GM12878 (cell line): ENCODE measurements at regions not wholly inside any gene's neighbourhood (a gene's known extent, or its start where the extent isn't known, plus 50 kb on each side); places are given as distances from the start of the nearest gene placed in this dataset.

Experiments
- ATAC-seq: fragments of 200-7000 bp; cut with Tn5 transposase; 3 replicates; pipeline ENCODE4 v1.9.1; 2020; ENCODE audit warnings: mild to moderate bottlenecking, moderate library complexity
- BruUV-seq: library from RNA; stranded (reverse); fragments of 400-500 nt; replicated peaks from 2 replicates; lab custom pipeline; 2021; lab: Mats Ljungman, UMichigan
- CTCF ChIA-PET: fragments of 300-600 bp; sonication (Branson Sonifier 250); formaldehyde crosslinking; extraction: SDS; loops from one replicate; lab custom pipeline; 2021; ENCODE audit warnings: inconsistent platforms; lab: Yijun Ruan, JAX
- POLR2A ChIA-PET: fragments of 350-600 bp; formaldehyde crosslinking; extraction: SDS; loops from one replicate; lab custom pipeline; 2021; ENCODE audit warnings: inconsistent platforms; lab: Charles Lee
- RAD21 ChIA-PET: fragments of 300-600 bp; sonication (Branson Sonifier 250); formaldehyde crosslinking; loops from one replicate; lab custom pipeline; 2023; ENCODE audit warnings: antibody characterized with exemption; ENCODE audit not compliant: unreplicated experiment; lab: Charles Lee
- SMC1A ChIA-PET: fragments of 300-600 bp; sonication (Branson Sonifier 250); formaldehyde crosslinking; loops from one replicate; lab custom pipeline; 2023; ENCODE audit not compliant: unreplicated experiment, uncharacterized antibody; lab: Charles Lee
- DNase-seq: peaks from one replicate; pipeline ENCODE4 v3.0.0-alpha.2; 2011; ENCODE audit warnings: low read depth, low spot score
- FAIRE-seq: peaks from 3 replicates; lab custom pipeline; 2011; peaks lifted over from hg19 to GRCh38; lab: Jason Lieb, UNC
- H2AFZ ChIP-seq: 2 replicates; pipeline ENCODE4 v1.6.0; 2011; ENCODE audit warnings: low read depth, low read length, control low read depth; ENCODE audit not compliant: control insufficient read depth
- H3K27ac ChIP-seq: 2 replicates; pipeline ENCODE4 v1.5.1; 2011; ENCODE audit warnings: control low read depth; ENCODE audit not compliant: control insufficient read depth, insufficient read depth
- H3K27me3 ChIP-seq, 2 experiments: replicated peaks in 1 of 2; 2 replicates each; pipeline versions ENCODE4 v1.6.0 to v1.6.1; 2011; ENCODE audit warnings: low read length in 1 of 2; ENCODE audit not compliant: control insufficient read depth in 2 of 2, insufficient read depth in 2 of 2
- H3K36me3 ChIP-seq, 2 experiments: 2 replicates each; pipeline ENCODE4 v1.5.1; 2011; ENCODE audit warnings: low read length in 1 of 2; ENCODE audit not compliant: control insufficient read depth in 2 of 2, insufficient read depth in 2 of 2
- H3K4me1 ChIP-seq: 2 replicates; pipeline ENCODE4 v1.6.1; 2011; ENCODE audit warnings: mild to moderate bottlenecking, low read length, moderate library complexity, mixed read lengths; ENCODE audit not compliant: control insufficient read depth, insufficient read depth
- H3K4me2 ChIP-seq: 2 replicates; pipeline ENCODE4 v1.6.0; 2011; ENCODE audit warnings: control low read depth; ENCODE audit not compliant: control insufficient read depth, insufficient read depth
- H3K4me3 ChIP-seq: fragments of 200-600 bp; sonication (generic); 2 replicates; pipeline ENCODE4 v1.5.1; 2016
- H3K79me2 ChIP-seq: 2 replicates; pipeline ENCODE4 v1.6.0; 2011; ENCODE audit warnings: low read length; ENCODE audit not compliant: control insufficient read depth, insufficient read depth
- H3K9ac ChIP-seq: 2 replicates; pipeline ENCODE4 v1.8.0; 2011; ENCODE audit warnings: low read length, control low read depth, mixed read lengths; ENCODE audit not compliant: control insufficient read depth, insufficient read depth
- H3K9me3 ChIP-seq: replicated peaks from 3 replicates; pipeline ENCODE4 v1.5.1; 2011; ENCODE audit warnings: mild to moderate bottlenecking, low read length; ENCODE audit not compliant: control insufficient read depth, insufficient read depth
- H4K20me1 ChIP-seq: 2 replicates; pipeline ENCODE4 v1.6.0; 2011; ENCODE audit not compliant: control insufficient read depth, insufficient read depth
- BMI1 ChIP-seq: fragments of 450-650 bp; IDR thresholded peaks from 2 replicates; pipeline ENCODE4 v1.6.1; 2016; ENCODE audit warnings: mild to moderate bottlenecking, moderate library complexity, borderline replicate concordance
- HCFC1 ChIP-seq: fragments of 150-350 bp; IDR thresholded peaks from 2 replicates; pipeline ENCODE4 v1.6.1; 2014; ENCODE audit warnings: low read length
- LARP7 ChIP-seq: fragments of 450-650 bp; IDR thresholded peaks from 2 replicates; pipeline ENCODE4 v1.6.1; 2017; ENCODE audit warnings: mild to moderate bottlenecking
- POLR2AphosphoS2 ChIP-seq: IDR thresholded peaks from 2 replicates; pipeline ENCODE4 v1.6.1; 2011; ENCODE audit warnings: low read depth, mild to moderate bottlenecking, low read length, improper control_type of control experiment, moderate library complexity
- RFX5 ChIP-seq: IDR thresholded peaks from 2 replicates; pipeline ENCODE4 v1.6.1; 2011; ENCODE audit warnings: low read depth, low read length, improper control_type of control experiment
- SMARCA5 ChIP-seq: fragments of 450-650 bp; IDR thresholded peaks from 2 replicates; pipeline ENCODE4 v1.6.1; 2017; ENCODE audit warnings: mild to moderate bottlenecking
- WGBS: methylation state at CpG from one replicate; pipeline ENCODE4 v1.1.6; 2016; ENCODE audit warnings: low lambda C conversion rate; ENCODE audit not compliant: insufficient replicate concordance, insufficient coverage; ENCODE audit errors: missing lambda C conversion rate; 5-methylcytosine and 5-hydroxymethylcytosine counted together
- in situ Hi-C: fragments of 300-500 bp; cut with MboI; formaldehyde crosslinking; loops from 9 replicates; pipeline ENCODE4 v1.14.3; 2018; ENCODE audit warnings: mixed read lengths
- intact Hi-C: fragments of 100-400 bp; cut with micrococcal nuclease; formaldehyde crosslinking; loops from one replicate; pipeline ENCODE4 v1.14.2; 2022; ENCODE audit not compliant: unreplicated experiment
- TF ChIP-seq, protein P1 (sequence below): fragments of 450-650 bp; conservative IDR thresholded peaks from 2 replicates; pipeline ENCODE4 v1.6.1; 2017; ENCODE audit warnings: mild to moderate bottlenecking, moderate library complexity
- TF ChIP-seq, protein P2 (sequence below): IDR thresholded peaks from 2 replicates; pipeline ENCODE4 v1.6.1; 2011; ENCODE audit warnings: low read depth, mild to moderate bottlenecking, low read length, moderate library complexity, borderline replicate concordance; ENCODE audit errors: extremely low read depth
- TF ChIP-seq, protein P3 (sequence below): IDR thresholded peaks from 2 replicates; pipeline ENCODE4 v1.6.1; 2012; ENCODE audit warnings: low read depth, low read length, improper control_type of control experiment
- TF ChIP-seq, protein P4 (sequence below): fragments of 450-650 bp; IDR thresholded peaks from 2 replicates; pipeline ENCODE4 v1.6.1; 2016; ENCODE audit warnings: mild to moderate bottlenecking

DNA sequence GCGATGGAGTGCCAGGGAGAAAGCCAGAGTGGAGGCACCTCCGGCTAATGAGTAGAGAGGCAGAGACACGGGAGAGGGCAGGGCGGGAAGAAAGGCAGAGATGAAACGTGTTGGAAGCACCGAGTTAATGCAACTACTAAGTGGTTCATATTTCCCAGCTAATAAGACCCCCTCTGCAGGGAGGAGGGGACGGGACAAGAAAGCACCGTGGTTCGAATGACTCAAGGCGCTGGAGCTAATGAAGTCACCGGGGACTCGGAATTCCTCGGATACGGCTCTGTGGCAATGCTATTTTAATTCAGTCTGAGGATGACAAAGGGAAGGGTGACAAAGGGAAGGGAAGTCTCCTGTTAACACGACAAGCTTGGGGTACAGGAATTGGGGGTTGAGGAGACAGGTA is 54.5 kb upstream of the RAPGEF1 start:
- Histone ChIP-seq H3K4me2 (no peak overlapping the region), H3K9ac (no peak overlapping the region), H3K79me2 (no peaks in the 10 kb centered on the region), H3K4me1 (no peaks in the 10 kb centered on the region), H4K20me1 (no peaks in the 10 kb centered on the region), H3K27me3 (peaks cover 2 to 3% of the 10 kb centered on the region in 2 experiments; a peak in 3 of 4 replicates), H2AFZ (no peak overlapping the region), H3K27ac (no peak overlapping the region), H3K4me3 (no peak overlapping the region), H3K36me3 (no peaks in the 10 kb centered on the region), H3K9me3 (no peaks in the 10 kb centered on the region)
- WGBS, result 47% methylated on average over 15 of the region's 15 CpGs
- DNase-seq (no peak), ATAC-seq (no peak), FAIRE-seq (no peak)
- POLR2A ChIA-PET, result no interaction called here
- in situ Hi-C loops (no loop called here), intact Hi-C loops (no loop called here)
- TF ChIP-seq RFX5 (no peak), SMARCA5 (no peak), HCFC1 (no peak), LARP7 (no peak), POLR2AphosphoS2 (no peak), BMI1 (no peak)
- TF ChIP-seq, protein P1, sequence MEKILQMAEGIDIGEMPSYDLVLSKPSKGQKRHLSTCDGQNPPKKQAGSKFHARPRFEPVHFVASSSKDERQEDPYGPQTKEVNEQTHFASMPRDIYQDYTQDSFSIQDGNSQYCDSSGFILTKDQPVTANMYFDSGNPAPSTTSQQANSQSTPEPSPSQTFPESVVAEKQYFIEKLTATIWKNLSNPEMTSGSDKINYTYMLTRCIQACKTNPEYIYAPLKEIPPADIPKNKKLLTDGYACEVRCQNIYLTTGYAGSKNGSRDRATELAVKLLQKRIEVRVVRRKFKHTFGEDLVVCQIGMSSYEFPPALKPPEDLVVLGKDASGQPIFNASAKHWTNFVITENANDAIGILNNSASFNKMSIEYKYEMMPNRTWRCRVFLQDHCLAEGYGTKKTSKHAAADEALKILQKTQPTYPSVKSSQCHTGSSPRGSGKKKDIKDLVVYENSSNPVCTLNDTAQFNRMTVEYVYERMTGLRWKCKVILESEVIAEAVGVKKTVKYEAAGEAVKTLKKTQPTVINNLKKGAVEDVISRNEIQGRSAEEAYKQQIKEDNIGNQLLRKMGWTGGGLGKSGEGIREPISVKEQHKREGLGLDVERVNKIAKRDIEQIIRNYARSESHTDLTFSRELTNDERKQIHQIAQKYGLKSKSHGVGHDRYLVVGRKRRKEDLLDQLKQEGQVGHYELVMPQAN, result no peak
- TF ChIP-seq, protein P2, sequence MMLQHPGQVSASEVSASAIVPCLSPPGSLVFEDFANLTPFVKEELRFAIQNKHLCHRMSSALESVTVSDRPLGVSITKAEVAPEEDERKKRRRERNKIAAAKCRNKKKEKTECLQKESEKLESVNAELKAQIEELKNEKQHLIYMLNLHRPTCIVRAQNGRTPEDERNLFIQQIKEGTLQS, result no peak
- TF ChIP-seq, protein P3, sequence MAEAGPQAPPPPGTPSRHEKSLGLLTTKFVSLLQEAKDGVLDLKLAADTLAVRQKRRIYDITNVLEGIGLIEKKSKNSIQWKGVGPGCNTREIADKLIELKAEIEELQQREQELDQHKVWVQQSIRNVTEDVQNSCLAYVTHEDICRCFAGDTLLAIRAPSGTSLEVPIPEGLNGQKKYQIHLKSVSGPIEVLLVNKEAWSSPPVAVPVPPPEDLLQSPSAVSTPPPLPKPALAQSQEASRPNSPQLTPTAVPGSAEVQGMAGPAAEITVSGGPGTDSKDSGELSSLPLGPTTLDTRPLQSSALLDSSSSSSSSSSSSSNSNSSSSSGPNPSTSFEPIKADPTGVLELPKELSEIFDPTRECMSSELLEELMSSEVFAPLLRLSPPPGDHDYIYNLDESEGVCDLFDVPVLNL, result no peak
- TF ChIP-seq, protein P4, sequence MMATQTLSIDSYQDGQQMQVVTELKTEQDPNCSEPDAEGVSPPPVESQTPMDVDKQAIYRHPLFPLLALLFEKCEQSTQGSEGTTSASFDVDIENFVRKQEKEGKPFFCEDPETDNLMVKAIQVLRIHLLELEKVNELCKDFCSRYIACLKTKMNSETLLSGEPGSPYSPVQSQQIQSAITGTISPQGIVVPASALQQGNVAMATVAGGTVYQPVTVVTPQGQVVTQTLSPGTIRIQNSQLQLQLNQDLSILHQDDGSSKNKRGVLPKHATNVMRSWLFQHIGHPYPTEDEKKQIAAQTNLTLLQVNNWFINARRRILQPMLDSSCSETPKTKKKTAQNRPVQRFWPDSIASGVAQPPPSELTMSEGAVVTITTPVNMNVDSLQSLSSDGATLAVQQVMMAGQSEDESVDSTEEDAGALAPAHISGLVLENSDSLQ, result no peak
- RAD21 ChIA-PET, result no interaction called here
- no TSS peak for BruUV-seq
- CTCF ChIA-PET, result no interaction called here
- SMC1A ChIA-PET, result no interaction called here
